Right lobe of liver (tissue), 6 donors: ENCODE measurements at regions not wholly inside any gene's neighbourhood (a gene's known extent, or its start where the extent isn't known, plus 50 kb on each side); places are given as distances from the start of the nearest gene placed in this dataset.
"Not testable (repeated sequence)": the region's sequence is repeated elsewhere in the genome, so short reads cannot be mapped to it uniquely, and the experiment has no call there.

Experiments used
- ATAC-seq, 4 donors: fragments of 200-7000 bp; cut with Tn5 transposase; one replicate each; pipeline ENCODE4 v1.9.1; 2020; ENCODE audit warnings: mild to moderate bottlenecking in 4 of 4, moderate library complexity in 4 of 4
- DNase-seq, 3 donors: peaks; one replicate each; pipeline ENCODE4 v3.0.0-alpha.2; 2020
- H3K27ac ChIP-seq, 3 donors: fragments of 200-600 bp; one replicate each; pipeline ENCODE4 v1.8.0; 2022
- H3K27me3 ChIP-seq, 2 donors: fragments of 200-600 bp; one replicate each; pipeline ENCODE4 v1.8.0; 2022
- H3K36me3 ChIP-seq, 4 donors: fragments of 200-600 bp; sonication (generic) in 1 of 4; one replicate each; pipeline versions ENCODE4 v1.5.1 to v1.8.0; 2017 to 2022; ENCODE audit warnings: control low read depth in 1 of 4
- H3K4me1 ChIP-seq, 4 donors: fragments of 200-600 bp; sonication (generic) in 1 of 4; one replicate each; pipeline versions ENCODE4 v1.5.1 to v1.8.0; 2017 to 2022; ENCODE audit warnings: control low read depth in 1 of 4
- H3K4me3 ChIP-seq, 3 donors: fragments of 200-600 bp; one replicate each; pipeline ENCODE4 v1.8.0; 2022
- H3K9me3 ChIP-seq, 4 donors: fragments of 200-600 bp; sonication (generic) in 1 of 4; one replicate each; pipeline versions ENCODE4 v1.5.1 to v1.8.0; 2017 to 2022; ENCODE audit warnings: control low read depth in 1 of 4
- CTCF ChIP-seq, 4 donors: fragments of 200-600 bp in 3 of 4; fragments of 450-650 bp in 1 of 4; IDR thresholded peaks; one replicate each; pipeline versions ENCODE4 v1.5.1 to v1.8.0; 2016 to 2022; ENCODE audit warnings: antibody characterized with exemption in 4 of 4, mild to moderate bottlenecking in 2 of 4
- POLR2A ChIP-seq: fragments of 450-650 bp; IDR thresholded peaks from one replicate; pipeline ENCODE4 v1.6.1; 2017; ENCODE audit warnings: antibody characterized with exemption, mild to moderate bottlenecking
- WGBS: methylation state at CpG from one replicate; pipeline ENCODE4 v1.1.6; 2018; ENCODE audit warnings: low coverage, low lambda C conversion rate; ENCODE audit not compliant: insufficient coverage; ENCODE audit errors: missing lambda C conversion rate; 5-methylcytosine and 5-hydroxymethylcytosine counted together
- intact Hi-C, 2 donors: fragments of 100-400 bp; cut with DNase I; formaldehyde crosslinking; loops; one replicate each; pipeline versions ENCODE4 v1.11.2 to v1.14.1; 2022
- donor health status: DM: no; HTN: yes; CAD: no.
- donor health status: DM: no; HTN: no; CAD: no.
- donor health status: DM: no; HTN: no; CAD: no.
- donor health status: DM: no; HTN: yes; CAD: no.
- donor health status: DM: no; HTN: yes; CAD: no.

GRCh38 chr4:114250439-114250891 is 271.0 kb upstream of the ARSJ start:
- no peaks in the 10 kb centered on the region for H3K9me3 ChIP-seq
- WGBS = 51% methylated on average over 2 of the region's 2 CpGs
- no peak for DNase-seq
- H3K4me1 ChIP-seq = no peaks in the 10 kb centered on the region
- ATAC-seq = no peak
- no peaks in the 10 kb centered on the region for H3K36me3 ChIP-seq
- intact Hi-C loops = no loop called here
- H3K4me3 ChIP-seq = no peak overlapping the region
- TF ChIP-seq POLR2A = no peak
- no peak for TF ChIP-seq CTCF (IDR thresholded peaks at IDR 0.05)
- H3K27me3 ChIP-seq = no peaks in the 10 kb centered on the region
- H3K27ac ChIP-seq = no peak overlapping the region

GRCh38 chr4:114251020-114251419 is 271.6 kb upstream of the ARSJ start:
- intact Hi-C loops = no loop called here
- ATAC-seq (no peak), DNase-seq (no peak)
- Histone ChIP-seq H3K4me1 (no peaks in the 10 kb centered on the region), H3K36me3 (no peaks in the 10 kb centered on the region), H3K27ac (no peak overlapping the region), H3K4me3 (no peak overlapping the region), H3K27me3 (no peaks in the 10 kb centered on the region), H3K9me3 (no peaks in the 10 kb centered on the region)
- TF ChIP-seq CTCF (IDR thresholded peaks at IDR 0.05) (no peak), POLR2A (no peak)

- H3K4me3 ChIP-seq = no peak overlapping the region
- no peak for TF ChIP-seq CTCF (IDR thresholded peaks at IDR 0.05)
- no peak for TF ChIP-seq POLR2A
- H3K4me1 ChIP-seq = no peaks in the 10 kb centered on the region
- H3K9me3 ChIP-seq = no peaks in the 10 kb centered on the region
- ATAC-seq (no peak), DNase-seq (no peak)
- no peak overlapping the region for H3K27ac ChIP-seq
- WGBS = 87% methylated on average over 2 of the region's 2 CpGs
- no peaks in the 10 kb centered on the region for H3K36me3 ChIP-seq
- intact Hi-C loops = no loop called here
- H3K27me3 ChIP-seq = no peaks in the 10 kb centered on the region
These were observed 273.1 kb upstream of the ARSJ start for GRCh38 chr4:114252499-114252898.

GRCh38 chr4:114257501-114257900 is 278.1 kb upstream of the ARSJ start:
- H3K4me3 ChIP-seq = no peak overlapping the region
- 0% methylated on average over 1 of the region's 1 CpG for WGBS
- no peaks in the 10 kb centered on the region for H3K27me3 ChIP-seq
- no peaks in the 10 kb centered on the region for H3K36me3 ChIP-seq
- H3K27ac ChIP-seq = no peak overlapping the region
- TF ChIP-seq CTCF (IDR thresholded peaks at IDR 0.05) (no peak), POLR2A (no peak)
- ATAC-seq (no peak), DNase-seq (no peak)
- H3K4me1 ChIP-seq = no peaks in the 10 kb centered on the region
- intact Hi-C loops = no loop called here
- H3K9me3 ChIP-seq = no peaks in the 10 kb centered on the region

- H3K4me1 ChIP-seq, H3K27me3 ChIP-seq, H3K36me3 ChIP-seq, DNase-seq, H3K9me3 ChIP-seq, intact Hi-C loops, ATAC-seq, H3K27ac ChIP-seq, H3K4me3 ChIP-seq: not testable (repeated sequence)
- no CpG with 5 or more reads among the region's 1 CpG for WGBS
These were observed 283.0 kb upstream of the ARSJ start for GRCh38 chr4:114262421-114262820.
